RWPE2 (cell line): ENCODE measurements at regions not wholly inside any gene's neighbourhood (a gene's known extent, or its start where the extent isn't known, plus 50 kb on each side); places are given as distances from the start of the nearest gene placed in this dataset.

ENCODE experiments used
- ATAC-seq: fragments of 200-7000 bp; cut with Tn5 transposase; 3 replicates; pipeline ENCODE4 v1.9.1; 2021; ENCODE audit warnings: low read depth
- DNase-seq: peaks from one replicate; pipeline ENCODE4 v3.0.0-alpha.2; 2020; ENCODE audit warnings: low spot score
- H3K27ac ChIP-seq: fragments of 450-650 bp; 2 replicates; pipeline ENCODE4 v1.5.1; 2017; ENCODE audit warnings: mild to moderate bottlenecking; ENCODE audit not compliant: poor library complexity, severe bottlenecking
- H3K27me3 ChIP-seq: fragments of 250-450 bp; sonication (Bioruptor Pico); 2 replicates; pipeline ENCODE4 v1.5.1; 2021; ENCODE audit warnings: mild to moderate bottlenecking, moderate library complexity; ENCODE audit not compliant: insufficient read depth, poor library complexity, severe bottlenecking
- H3K36me3 ChIP-seq: fragments of 250-450 bp; sonication (Bioruptor Pico); 2 replicates; pipeline ENCODE4 v1.5.1; 2020; ENCODE audit warnings: low read depth, mild to moderate bottlenecking, moderate library complexity
- H3K4me1 ChIP-seq: fragments of 250-450 bp; sonication (Bioruptor Pico); 2 replicates; pipeline ENCODE4 v1.5.1; 2021; ENCODE audit warnings: mild to moderate bottlenecking, moderate library complexity; ENCODE audit not compliant: insufficient read depth, poor library complexity, severe bottlenecking
- H3K4me3 ChIP-seq: fragments of 250-450 bp; sonication (Bioruptor Pico); 2 replicates; pipeline ENCODE4 v1.5.1; 2021; ENCODE audit warnings: mild to moderate bottlenecking, moderate library complexity; ENCODE audit not compliant: severe bottlenecking
- H3K9me3 ChIP-seq: fragments of 250-450 bp; sonication (Bioruptor Pico); 2 replicates; pipeline ENCODE4 v1.5.1; 2021; ENCODE audit warnings: mild to moderate bottlenecking, moderate library complexity; ENCODE audit not compliant: severe bottlenecking
- CTCF ChIP-seq: fragments of 450-650 bp; IDR thresholded peaks from one replicate; pipeline ENCODE4 v1.5.1; 2017; ENCODE audit warnings: mild to moderate bottlenecking, moderate library complexity; ENCODE audit not compliant: poor library complexity, severe bottlenecking

GRCh38 chr2:118251427-118251826 lies 163.2 kb downstream of the INSIG2 start:
- Histone ChIP-seq H3K36me3 (no peaks in the 10 kb centered on the region), H3K9me3 (no peaks in the 10 kb centered on the region), H3K4me1 (peaks cover 23% of the 10 kb centered on the region), H3K27ac (peak overlapping the region; percentile 74), H3K4me3 (no peak overlapping the region), H3K27me3 (no peaks in the 10 kb centered on the region)
- DNase-seq (no peak), ATAC-seq (no peak)
- no peak for TF ChIP-seq CTCF

- H3K4me1 ChIP-seq, result peaks cover 23% of the 10 kb centered on the region
- no peak for TF ChIP-seq CTCF
- ATAC-seq, result peak; percentile 82
- no peaks in the 10 kb centered on the region for H3K27me3 ChIP-seq
- DNase-seq, result no peak
- H3K27ac ChIP-seq, result peak overlapping the region; percentile 74
- no peaks in the 10 kb centered on the region for H3K9me3 ChIP-seq
- H3K4me3 ChIP-seq, result no peak overlapping the region
- no peaks in the 10 kb centered on the region for H3K36me3 ChIP-seq
Measured at GRCh38 chr2:118250463-118250862, 162.2 kb downstream of the INSIG2 start.

- Histone ChIP-seq H3K36me3 (no peaks in the 10 kb centered on the region), H3K4me1 (peaks cover 23% of the 10 kb centered on the region), H3K9me3 (no peaks in the 10 kb centered on the region), H3K27ac (peak overlapping the region; percentile 74), H3K27me3 (no peaks in the 10 kb centered on the region), H3K4me3 (no peak overlapping the region)
- TF ChIP-seq CTCF, result no peak
- DNase-seq, result no peak
- ATAC-seq, result peak; percentile 85
Measured at GRCh38 chr2:118250001-118250400, 161.7 kb downstream of the INSIG2 start.

GRCh38 chr2:118249531-118249930 lies 161.3 kb downstream of the INSIG2 start:
- no peak overlapping the region for H3K4me3 ChIP-seq
- no peak for TF ChIP-seq CTCF
- no peaks in the 10 kb centered on the region for H3K27me3 ChIP-seq
- no peaks in the 10 kb centered on the region for H3K36me3 ChIP-seq
- peak overlapping the region; percentile 74 for H3K27ac ChIP-seq
- DNase-seq, result no peak
- H3K9me3 ChIP-seq, result no peaks in the 10 kb centered on the region
- ATAC-seq, result peak; percentile 41
- H3K4me1 ChIP-seq, result peaks cover 23% of the 10 kb centered on the region

- Histone ChIP-seq H3K4me3 (no peak overlapping the region), H3K36me3 (no peaks in the 10 kb centered on the region), H3K27me3 (no peaks in the 10 kb centered on the region), H3K27ac (no peak overlapping the region), H3K4me1 (peaks cover 36% of the 10 kb centered on the region), H3K9me3 (no peaks in the 10 kb centered on the region)
- no peak for DNase-seq
- ATAC-seq, result no peak
- TF ChIP-seq CTCF, result no peak
Measured at GRCh38 chr2:118246726-118247125, 158.5 kb downstream of the INSIG2 start.
